ENCODE measurements at regions not wholly inside any gene's neighbourhood (a gene's known extent, or its start where the extent isn't known, plus 50 kb on each side); places are given as distances from the start of the nearest gene placed in this dataset.

GRCh38 chr9:30507166-30507565 lies 1877.3 kb upstream of the ACO1 start:
- Histone ChIP-seq H3K36me3 (ENCODE audit: control insufficient read depth in 2 of 2, insufficient read depth in 2 of 2, low read length in 1 of 2) (no peaks in the 10 kb centered on the region), H3K9ac (ENCODE audit: control insufficient read depth, insufficient read depth, low read length) (no peak overlapping the region), H3K27ac (ENCODE audit: control insufficient read depth, insufficient read depth) (no peak overlapping the region), H3K9me3 (replicated peaks; ENCODE audit: control insufficient read depth, insufficient read depth, low read length) (no peaks in the 10 kb centered on the region), H3K4me1 (ENCODE audit: control insufficient read depth, insufficient read depth, low read length) (no peaks in the 10 kb centered on the region), H4K20me1 (ENCODE audit: control insufficient read depth, insufficient read depth) (no peaks in the 10 kb centered on the region), H3K4me2 (ENCODE audit: control insufficient read depth, insufficient read depth) (no peak overlapping the region), H3K79me2 (ENCODE audit: control insufficient read depth, insufficient read depth, low read length) (no peaks in the 10 kb centered on the region), H3K4me3 (no peak overlapping the region), H3K27me3 (replicated peaks in 1 of 2; ENCODE audit: control insufficient read depth in 2 of 2, insufficient read depth in 2 of 2, low read length in 1 of 2) (no peaks in the 10 kb centered on the region), H2AFZ (ENCODE audit: control insufficient read depth, low read depth, low read length) (no peak overlapping the region)
- RAD21 ChIA-PET (ENCODE audit: unreplicated experiment), result no interaction called here
- ATAC-seq (no peak), DNase-seq (ENCODE audit: low read depth, low spot score) (no peak), FAIRE-seq (no peak)
- SMC1A ChIA-PET (ENCODE audit: uncharacterized antibody, unreplicated experiment), result interaction anchor here (0.9 to 1.2 kb wide), 2 partner anchors 20 to 21 kb away, joined by 3 read pairs; no protein-coding TSS in a partner anchor
- POLR2A ChIA-PET, result no interaction called here
- CTCF ChIA-PET, result interaction anchor here (0.6 kb wide), 1 partner anchor 207 kb away, joined by 3 read pairs; no protein-coding TSS in a partner anchor
- BruUV-seq (replicated peaks), result no TSS peak
- intact Hi-C loops (cut with micrococcal nuclease; ENCODE audit: unreplicated experiment), result no loop called here
- TF ChIP-seq BHLHE40 (IDR thresholded peaks at IDR 0.05; ENCODE audit: borderline replicate concordance in 1 of 2, low read depth in 2 of 2, low read length in 1 of 2), result no peak
- no peak for TF ChIP-seq ZSCAN29 (IDR thresholded peaks at IDR 0.05)
- TF ChIP-seq SP1 (IDR thresholded peaks at IDR 0.05; ENCODE audit: low read depth, low read length), result no peak
- TF ChIP-seq WRNIP1 (IDR thresholded peaks at IDR 0.05; ENCODE audit: borderline replicate concordance, low read depth, low read length), result no peak
- no peak for TF ChIP-seq BCL11A (IDR thresholded peaks at IDR 0.05; ENCODE audit: low read depth, low read length)
- no peak for TF ChIP-seq SMAD1 (IDR thresholded peaks at IDR 0.05; ENCODE audit: low read depth, partially characterized antibody)
- no peak for TF ChIP-seq CREB1 (IDR thresholded peaks at IDR 0.05; ENCODE audit: low read depth)
- TF ChIP-seq ZNF592 (IDR thresholded peaks at IDR 0.05), result no peak
- TF ChIP-seq CBX3 (IDR thresholded peaks at IDR 0.05; ENCODE audit: borderline replicate concordance, low read depth), result no peak
- no peak for TF ChIP-seq STAT3 (IDR thresholded peaks at IDR 0.05; ENCODE audit: low read depth, low read length)
- TF ChIP-seq HDGF (IDR thresholded peaks at IDR 0.05), result no peak
- no peak for TF ChIP-seq POLR2AphosphoS2 (IDR thresholded peaks at IDR 0.05; ENCODE audit: low read depth, low read length)
- in situ Hi-C loops (cut with MboI), result no loop called here
- 0% methylated on average over 2 of the region's 2 CpGs for WGBS (ENCODE audit: insufficient coverage, insufficient replicate concordance, low lambda C conversion rate, missing lambda C conversion rate)
